RWPE2 (cell line): ENCODE measurements at regions not wholly inside any gene's neighbourhood (a gene's known extent, or its start where the extent isn't known, plus 50 kb on each side); places are given as distances from the start of the nearest gene placed in this dataset.

Experiments used
- ATAC-seq: fragments of 200-7000 bp; cut with Tn5 transposase; 3 replicates; pipeline ENCODE4 v1.9.1; 2021; ENCODE audit warnings: low read depth
- DNase-seq: peaks from one replicate; pipeline ENCODE4 v3.0.0-alpha.2; 2020; ENCODE audit warnings: low spot score
- H3K27ac ChIP-seq: fragments of 450-650 bp; 2 replicates; pipeline ENCODE4 v1.5.1; 2017; ENCODE audit warnings: mild to moderate bottlenecking; ENCODE audit not compliant: poor library complexity, severe bottlenecking
- H3K27me3 ChIP-seq: fragments of 250-450 bp; sonication (Bioruptor Pico); 2 replicates; pipeline ENCODE4 v1.5.1; 2021; ENCODE audit warnings: mild to moderate bottlenecking, moderate library complexity; ENCODE audit not compliant: insufficient read depth, poor library complexity, severe bottlenecking
- H3K36me3 ChIP-seq: fragments of 250-450 bp; sonication (Bioruptor Pico); 2 replicates; pipeline ENCODE4 v1.5.1; 2020; ENCODE audit warnings: low read depth, mild to moderate bottlenecking, moderate library complexity
- H3K4me1 ChIP-seq: fragments of 250-450 bp; sonication (Bioruptor Pico); 2 replicates; pipeline ENCODE4 v1.5.1; 2021; ENCODE audit warnings: mild to moderate bottlenecking, moderate library complexity; ENCODE audit not compliant: insufficient read depth, poor library complexity, severe bottlenecking
- H3K4me3 ChIP-seq: fragments of 250-450 bp; sonication (Bioruptor Pico); 2 replicates; pipeline ENCODE4 v1.5.1; 2021; ENCODE audit warnings: mild to moderate bottlenecking, moderate library complexity; ENCODE audit not compliant: severe bottlenecking
- H3K9me3 ChIP-seq: fragments of 250-450 bp; sonication (Bioruptor Pico); 2 replicates; pipeline ENCODE4 v1.5.1; 2021; ENCODE audit warnings: mild to moderate bottlenecking, moderate library complexity; ENCODE audit not compliant: severe bottlenecking
- CTCF ChIP-seq: fragments of 450-650 bp; IDR thresholded peaks from one replicate; pipeline ENCODE4 v1.5.1; 2017; ENCODE audit warnings: mild to moderate bottlenecking, moderate library complexity; ENCODE audit not compliant: poor library complexity, severe bottlenecking

GRCh38 chr2:149652526-149652925, 65.0 kb upstream of the MMADHC start:
- H3K27me3 ChIP-seq = no peaks in the 10 kb centered on the region
- ATAC-seq (no peak), DNase-seq (no peak)
- no peaks in the 10 kb centered on the region for H3K4me1 ChIP-seq
- H3K27ac ChIP-seq = no peak overlapping the region
- TF ChIP-seq CTCF = no peak
- H3K9me3 ChIP-seq = no peaks in the 10 kb centered on the region
- no peaks in the 10 kb centered on the region for H3K36me3 ChIP-seq
- no peak overlapping the region for H3K4me3 ChIP-seq

- Histone ChIP-seq H3K27me3 (no peaks in the 10 kb centered on the region), H3K36me3 (no peaks in the 10 kb centered on the region), H3K9me3 (no peaks in the 10 kb centered on the region), H3K27ac (no peak overlapping the region), H3K4me1 (no peaks in the 10 kb centered on the region), H3K4me3 (no peak overlapping the region)
- no peak for DNase-seq
- TF ChIP-seq CTCF = no peak
- ATAC-seq = no peak
Observed at GRCh38 chr2:149651229-149651628, 63.7 kb upstream of the MMADHC start.

GRCh38 chr2:149650006-149650405, 62.4 kb upstream of the MMADHC start:
- no peak for DNase-seq
- ATAC-seq = no peak
- Histone ChIP-seq H3K4me3 (no peak overlapping the region), H3K36me3 (no peaks in the 10 kb centered on the region), H3K27ac (no peak overlapping the region), H3K4me1 (no peaks in the 10 kb centered on the region), H3K9me3 (no peaks in the 10 kb centered on the region), H3K27me3 (no peaks in the 10 kb centered on the region)
- TF ChIP-seq CTCF = no peak

DNA sequence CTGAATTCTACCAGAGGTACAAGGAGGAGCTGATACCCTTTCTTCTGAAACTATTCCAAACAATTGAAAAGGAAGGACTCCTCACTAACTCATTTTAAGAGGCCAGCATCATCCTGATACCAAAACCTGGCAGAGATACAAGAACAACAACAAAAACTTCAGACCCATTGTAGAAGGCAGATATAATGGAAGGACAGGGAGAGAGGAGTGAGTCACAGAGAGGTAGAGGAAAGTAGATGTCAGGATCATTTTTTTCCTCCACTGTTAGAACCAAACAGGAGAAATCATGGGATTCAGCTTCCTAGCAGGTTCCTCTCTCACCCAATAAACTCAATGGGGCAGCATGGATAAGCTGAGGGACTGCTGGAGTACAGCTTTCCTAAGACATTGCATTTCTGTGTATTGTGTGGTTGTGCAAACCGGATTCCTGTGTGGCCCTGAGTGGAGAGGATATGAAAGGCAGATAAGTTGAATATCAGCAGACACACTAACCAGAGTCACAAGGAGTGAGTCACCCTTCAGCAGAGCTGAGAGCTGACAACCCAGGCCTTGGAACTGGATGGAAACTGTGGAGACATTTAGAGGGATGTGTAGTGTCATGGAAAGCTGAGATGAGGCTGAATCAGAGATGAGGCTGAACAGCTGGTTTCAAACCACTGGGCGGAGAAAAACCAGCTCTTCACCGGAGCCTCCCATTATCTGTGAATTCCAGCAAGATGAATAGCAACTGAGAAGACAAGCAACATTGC, 60.9 kb upstream of the MMADHC start:
- H3K4me1 ChIP-seq = no peaks in the 10 kb centered on the region
- peak overlapping the region; percentile 60 for H3K27ac ChIP-seq
- no peak overlapping the region for H3K4me3 ChIP-seq
- H3K27me3 ChIP-seq = no peaks in the 10 kb centered on the region
- DNase-seq (peak; percentile 35), ATAC-seq (peak; percentile 93)
- no peak for TF ChIP-seq CTCF
- no peaks in the 10 kb centered on the region for H3K9me3 ChIP-seq
- H3K36me3 ChIP-seq = no peaks in the 10 kb centered on the region

GRCh38 chr2:149645391-149645790, 57.8 kb upstream of the MMADHC start:
- no peak for TF ChIP-seq CTCF
- no peak overlapping the region for H3K27ac ChIP-seq
- no peaks in the 10 kb centered on the region for H3K27me3 ChIP-seq
- H3K9me3 ChIP-seq = no peaks in the 10 kb centered on the region
- H3K4me1 ChIP-seq = no peaks in the 10 kb centered on the region
- H3K4me3 ChIP-seq = no peak overlapping the region
- DNase-seq = no peak
- no peaks in the 10 kb centered on the region for H3K36me3 ChIP-seq
- ATAC-seq = no peak
